ENCODE measurements at regions not wholly inside any gene's neighbourhood (a gene's known extent, or its start where the extent isn't known, plus 50 kb on each side); places are given as distances from the start of the nearest gene placed in this dataset.

- DNase-seq (ENCODE audit: low read depth, low spot score), result no peak
- POLR2A ChIA-PET, result no interaction called here
- H3K4me3 ChIP-seq (ENCODE audit: low read depth in 2 of 2, low read length in 2 of 2), result no peak overlapping the region
- H3K36me3 ChIP-seq (ENCODE audit: control insufficient read depth, insufficient read depth, low read length), result no peaks in the 10 kb centered on the region
- ATAC-seq, result no peak
- no peaks in the 10 kb centered on the region for H3K9me3 ChIP-seq (ENCODE audit: control insufficient read depth, insufficient read depth, low read depth, low read length)
- H3K4me1 ChIP-seq (ENCODE audit: control insufficient read depth, insufficient read depth, low read length), result no peaks in the 10 kb centered on the region
- CTCF ChIA-PET, result no interaction called here
- TF ChIP-seq CTCF (IDR thresholded peaks at IDR 0.05) (no peak), POLR2AphosphoS5 (IDR thresholded peaks at IDR 0.05; ENCODE audit: low read depth, low read length) (no peak), TCF7L2 (IDR thresholded peaks at IDR 0.05; ENCODE audit: low read depth, low read length) (no peak), SIN3A (IDR thresholded peaks at IDR 0.05; ENCODE audit: borderline replicate concordance, insufficient read depth, low read depth, low read length) (no peak)
- TF ChIP-seq, protein P1, sequence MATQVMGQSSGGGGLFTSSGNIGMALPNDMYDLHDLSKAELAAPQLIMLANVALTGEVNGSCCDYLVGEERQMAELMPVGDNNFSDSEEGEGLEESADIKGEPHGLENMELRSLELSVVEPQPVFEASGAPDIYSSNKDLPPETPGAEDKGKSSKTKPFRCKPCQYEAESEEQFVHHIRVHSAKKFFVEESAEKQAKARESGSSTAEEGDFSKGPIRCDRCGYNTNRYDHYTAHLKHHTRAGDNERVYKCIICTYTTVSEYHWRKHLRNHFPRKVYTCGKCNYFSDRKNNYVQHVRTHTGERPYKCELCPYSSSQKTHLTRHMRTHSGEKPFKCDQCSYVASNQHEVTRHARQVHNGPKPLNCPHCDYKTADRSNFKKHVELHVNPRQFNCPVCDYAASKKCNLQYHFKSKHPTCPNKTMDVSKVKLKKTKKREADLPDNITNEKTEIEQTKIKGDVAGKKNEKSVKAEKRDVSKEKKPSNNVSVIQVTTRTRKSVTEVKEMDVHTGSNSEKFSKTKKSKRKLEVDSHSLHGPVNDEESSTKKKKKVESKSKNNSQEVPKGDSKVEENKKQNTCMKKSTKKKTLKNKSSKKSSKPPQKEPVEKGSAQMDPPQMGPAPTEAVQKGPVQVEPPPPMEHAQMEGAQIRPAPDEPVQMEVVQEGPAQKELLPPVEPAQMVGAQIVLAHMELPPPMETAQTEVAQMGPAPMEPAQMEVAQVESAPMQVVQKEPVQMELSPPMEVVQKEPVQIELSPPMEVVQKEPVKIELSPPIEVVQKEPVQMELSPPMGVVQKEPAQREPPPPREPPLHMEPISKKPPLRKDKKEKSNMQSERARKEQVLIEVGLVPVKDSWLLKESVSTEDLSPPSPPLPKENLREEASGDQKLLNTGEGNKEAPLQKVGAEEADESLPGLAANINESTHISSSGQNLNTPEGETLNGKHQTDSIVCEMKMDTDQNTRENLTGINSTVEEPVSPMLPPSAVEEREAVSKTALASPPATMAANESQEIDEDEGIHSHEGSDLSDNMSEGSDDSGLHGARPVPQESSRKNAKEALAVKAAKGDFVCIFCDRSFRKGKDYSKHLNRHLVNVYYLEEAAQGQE (IDR thresholded peaks at IDR 0.05; ENCODE audit: insufficient read depth in 1 of 2, low read depth in 2 of 2, low read length in 1 of 2), result no peak
- BruUV-seq (replicated peaks), result no TSS peak
- intact Hi-C loops (cut with micrococcal nuclease; ENCODE audit: unreplicated experiment), result no loop called here
- H3K27me3 ChIP-seq (ENCODE audit: control insufficient read depth, insufficient read depth, low read length), result no peaks in the 10 kb centered on the region
- in situ Hi-C loops (cut with HindIII; ENCODE audit: low pct_unique_long_range_greater_than_20kb, low sequenced_read_pairs), result no loop called here
- H3K27ac ChIP-seq (ENCODE audit: low read length), result no peak overlapping the region
Measured at GRCh38 chr1:164347980-164348379, 211.0 kb upstream of the PBX1 start.

DNA sequence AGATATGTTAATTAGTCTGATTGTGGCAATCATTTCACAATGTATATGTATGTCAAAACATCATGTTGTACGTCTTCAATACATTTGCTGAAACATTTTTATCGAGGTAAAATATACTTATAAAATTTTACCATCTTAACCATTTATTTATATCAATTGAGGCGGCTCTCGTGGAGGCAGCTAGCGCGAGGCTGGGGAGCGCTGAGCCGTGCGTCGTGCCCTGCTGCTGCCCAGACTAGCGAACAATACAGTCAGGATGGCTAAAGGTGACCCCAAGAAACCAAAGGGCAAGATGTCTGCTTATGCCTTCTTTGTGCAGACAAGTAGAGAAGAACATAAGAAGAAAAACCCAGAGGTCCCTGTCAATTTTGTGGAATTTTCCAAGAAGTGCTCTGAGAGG, 202.5 kb upstream of the PBX1 start:
- Histone ChIP-seq H3K4me1 (ENCODE audit: control insufficient read depth, insufficient read depth, low read length) (no peaks in the 10 kb centered on the region), H3K36me3 (ENCODE audit: control insufficient read depth, insufficient read depth, low read length) (no peaks in the 10 kb centered on the region), H3K27ac (ENCODE audit: low read length) (no peak overlapping the region), H3K4me3 (ENCODE audit: low read depth in 2 of 2, low read length in 2 of 2) (no peak overlapping the region), H3K27me3 (ENCODE audit: control insufficient read depth, insufficient read depth, low read length) (no peaks in the 10 kb centered on the region), H3K9me3 (ENCODE audit: control insufficient read depth, insufficient read depth, low read depth, low read length) (no peaks in the 10 kb centered on the region)
- in situ Hi-C loops (cut with HindIII; ENCODE audit: low pct_unique_long_range_greater_than_20kb, low sequenced_read_pairs) (no loop called here), intact Hi-C loops (cut with micrococcal nuclease; ENCODE audit: unreplicated experiment) (no loop called here)
- ChIA-PET POLR2A (no interaction called here), CTCF (no interaction called here)
- ATAC-seq (no peak), DNase-seq (ENCODE audit: low read depth, low spot score) (no peak)
- no TSS peak for BruUV-seq (replicated peaks)
- TF ChIP-seq TCF7L2 (IDR thresholded peaks at IDR 0.05; ENCODE audit: low read depth, low read length) (no peak), CTCF (IDR thresholded peaks at IDR 0.05) (no peak), POLR2AphosphoS5 (IDR thresholded peaks at IDR 0.05; ENCODE audit: low read depth, low read length) (no peak), SIN3A (IDR thresholded peaks at IDR 0.05; ENCODE audit: borderline replicate concordance, insufficient read depth, low read depth, low read length) (no peak)
- TF ChIP-seq, protein P1 (IDR thresholded peaks at IDR 0.05; ENCODE audit: insufficient read depth in 1 of 2, low read depth in 2 of 2, low read length in 1 of 2), result no peak
